Thyroid gland (tissue), 4 donors: ENCODE measurements at regions not wholly inside any gene's neighbourhood (a gene's known extent, or its start where the extent isn't known, plus 50 kb on each side); places are given as distances from the start of the nearest gene placed in this dataset.

Experiments
- CTCF ChIP-seq, 6 experiments: fragments of 200-600 bp in 3 of 6; fragments of 450-650 bp in 3 of 6; sonication (generic) in 3 of 6; IDR thresholded peaks; one replicate each; pipeline ENCODE4 v1.5.1; 2016 to 2019; ENCODE audit warnings: antibody characterized with exemption in 6 of 6, mild to moderate bottlenecking in 2 of 6, inconsistent platforms in 1 of 6, moderate library complexity in 1 of 6
- POLR2A ChIP-seq, 2 donors: fragments of 450-650 bp; IDR thresholded peaks; one replicate each; pipeline ENCODE4 v1.6.1; 2017; ENCODE audit warnings: antibody characterized with exemption in 2 of 2, mild to moderate bottlenecking in 2 of 2, moderate library complexity in 1 of 2

DNA sequence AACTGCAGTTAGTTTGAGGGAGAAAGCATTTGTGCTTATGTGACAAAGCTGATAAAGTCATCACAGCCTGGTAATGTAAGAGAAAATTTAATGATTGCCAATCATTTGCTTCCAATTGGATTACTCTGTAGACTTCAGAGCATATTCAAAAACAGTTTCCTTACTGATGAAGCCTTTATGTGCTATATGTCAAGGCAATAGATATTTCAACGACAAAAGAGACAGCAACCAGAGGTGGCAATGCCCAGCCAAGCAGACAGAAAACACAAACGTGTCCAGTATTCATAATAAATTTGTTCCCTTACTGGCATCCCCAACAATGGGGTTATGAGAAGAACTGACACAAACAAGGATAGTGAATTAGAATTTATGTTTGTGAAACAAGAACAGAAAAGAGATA lies 1840.3 kb upstream of the PCDH7 start:
- TF ChIP-seq CTCF (IDR thresholded peaks at IDR 0.05) (no peak), POLR2A (IDR thresholded peaks at IDR 0.05) (no peak)
